Chondrocyte (in vitro differentiated cells): ENCODE measurements at regions not wholly inside any gene's neighbourhood (a gene's known extent, or its start where the extent isn't known, plus 50 kb on each side); places are given as distances from the start of the nearest gene placed in this dataset.
"Not testable (repeated sequence)": the region's sequence is repeated elsewhere in the genome, so short reads cannot be mapped to it uniquely, and the experiment has no call there.

ENCODE experiments used
- DNase-seq: peaks from one replicate; pipeline ENCODE4 v3.0.0; 2021; ENCODE audit warnings: mixed read lengths, low spot score
- H3K27ac Mint-ChIP-seq: one replicate; pipeline ENCODE4 v1.8.0; 2021; ENCODE audit warnings: mild to moderate bottlenecking, moderate library complexity, mixed read lengths; ENCODE audit not compliant: unreplicated experiment
- H3K27me3 Mint-ChIP-seq: 2 replicates; pipeline ENCODE4 v1.8.0; 2021; ENCODE audit warnings: low read depth, mixed read lengths
- H3K36me3 Mint-ChIP-seq: 2 replicates; pipeline ENCODE4 v1.8.0; 2021; ENCODE audit warnings: low read depth, mixed read lengths
- H3K4me1 Mint-ChIP-seq: 2 replicates; pipeline ENCODE4 v1.8.0; 2021; ENCODE audit warnings: low read depth, mild to moderate bottlenecking, mixed read lengths
- H3K4me3 Mint-ChIP-seq: one replicate; pipeline ENCODE4 v1.8.0; 2021; ENCODE audit warnings: mild to moderate bottlenecking, moderate library complexity, mixed read lengths; ENCODE audit not compliant: unreplicated experiment
- H3K9me3 Mint-ChIP-seq: 2 replicates; pipeline ENCODE4 v1.8.0; 2021; ENCODE audit warnings: low read depth, mixed read lengths
- TF ChIP-seq, protein P1 (sequence below): fragments of 200-600 bp; sonication (generic); IDR thresholded peaks from 2 replicates; pipeline ENCODE4 v1.5.0; 2021; ENCODE audit warnings: antibody characterized with exemption, mild to moderate bottlenecking, moderate library complexity

DNA sequence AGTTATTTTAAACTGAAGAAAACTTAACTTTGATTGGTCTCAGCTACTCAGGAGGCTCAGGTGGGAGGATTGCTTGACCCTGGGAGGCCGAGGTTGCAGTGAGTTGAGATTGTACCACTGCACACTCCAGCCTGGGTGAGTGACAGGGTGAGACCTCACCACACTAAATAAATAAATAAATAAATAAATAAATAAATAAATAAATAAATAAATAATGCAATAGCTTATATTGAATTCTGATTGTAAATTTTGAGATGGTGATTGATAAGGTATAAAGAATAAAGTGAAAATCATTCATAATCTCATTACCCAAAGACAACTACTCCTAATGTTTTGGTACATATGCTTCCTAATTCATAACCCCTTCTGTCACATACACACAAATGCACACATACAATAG, 58.1 kb downstream of the TUBA3C start:
- no peaks in the 10 kb centered on the region for H3K27me3 Mint-ChIP-seq
- H3K4me3 Mint-ChIP-seq, result no peak overlapping the region
- no peaks in the 10 kb centered on the region for H3K36me3 Mint-ChIP-seq
- DNase-seq, result no peak
- no peaks in the 10 kb centered on the region for H3K4me1 Mint-ChIP-seq
- H3K27ac Mint-ChIP-seq, result no peak overlapping the region
- H3K9me3 Mint-ChIP-seq, result peaks cover 58% of the 10 kb centered on the region
- TF ChIP-seq, protein P1, sequence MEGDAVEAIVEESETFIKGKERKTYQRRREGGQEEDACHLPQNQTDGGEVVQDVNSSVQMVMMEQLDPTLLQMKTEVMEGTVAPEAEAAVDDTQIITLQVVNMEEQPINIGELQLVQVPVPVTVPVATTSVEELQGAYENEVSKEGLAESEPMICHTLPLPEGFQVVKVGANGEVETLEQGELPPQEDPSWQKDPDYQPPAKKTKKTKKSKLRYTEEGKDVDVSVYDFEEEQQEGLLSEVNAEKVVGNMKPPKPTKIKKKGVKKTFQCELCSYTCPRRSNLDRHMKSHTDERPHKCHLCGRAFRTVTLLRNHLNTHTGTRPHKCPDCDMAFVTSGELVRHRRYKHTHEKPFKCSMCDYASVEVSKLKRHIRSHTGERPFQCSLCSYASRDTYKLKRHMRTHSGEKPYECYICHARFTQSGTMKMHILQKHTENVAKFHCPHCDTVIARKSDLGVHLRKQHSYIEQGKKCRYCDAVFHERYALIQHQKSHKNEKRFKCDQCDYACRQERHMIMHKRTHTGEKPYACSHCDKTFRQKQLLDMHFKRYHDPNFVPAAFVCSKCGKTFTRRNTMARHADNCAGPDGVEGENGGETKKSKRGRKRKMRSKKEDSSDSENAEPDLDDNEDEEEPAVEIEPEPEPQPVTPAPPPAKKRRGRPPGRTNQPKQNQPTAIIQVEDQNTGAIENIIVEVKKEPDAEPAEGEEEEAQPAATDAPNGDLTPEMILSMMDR, result no peak

DNA sequence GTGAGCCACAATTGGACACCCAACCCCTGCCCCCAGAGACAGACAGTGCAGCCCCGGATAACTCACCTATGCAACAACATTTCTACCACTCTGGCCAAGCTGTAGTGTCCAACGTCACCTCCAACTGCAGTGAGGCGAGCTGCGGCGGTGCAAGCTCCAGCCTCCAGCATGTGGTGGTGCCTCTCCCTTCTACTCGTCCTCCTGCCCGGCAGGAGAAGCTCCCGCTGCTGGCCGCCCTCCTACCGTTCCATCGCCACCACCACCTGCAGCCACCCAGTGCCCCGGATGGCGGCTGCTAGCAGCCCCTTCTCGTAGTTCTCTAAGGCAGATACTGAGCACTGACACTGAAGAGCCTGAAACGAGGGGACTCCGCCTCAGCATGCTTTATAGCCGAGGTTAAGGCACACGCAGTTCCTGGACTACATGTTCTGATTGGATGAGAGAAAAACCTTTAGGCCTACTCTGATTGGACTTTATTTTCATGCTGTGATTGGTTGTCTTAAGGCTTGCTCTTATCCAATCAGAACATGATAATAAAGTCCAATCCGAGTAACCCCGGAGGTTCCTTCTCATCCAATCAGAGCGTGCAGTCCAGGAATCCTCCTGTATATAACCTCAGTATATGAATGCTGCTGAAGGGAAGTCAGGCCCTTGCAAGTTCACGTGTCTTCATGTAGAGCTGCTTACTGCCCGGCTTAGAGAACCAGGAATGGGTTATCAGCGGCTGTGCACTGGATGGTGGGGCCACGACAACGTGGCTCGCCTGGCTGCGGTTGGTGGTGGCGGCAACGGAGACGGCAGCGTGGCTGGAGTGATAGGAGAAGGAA, 63.5 kb downstream of the TUBA3C start:
- H3K4me1 Mint-ChIP-seq, result no peaks in the 10 kb centered on the region
- H3K4me3 Mint-ChIP-seq, result no peak overlapping the region
- H3K9me3 Mint-ChIP-seq, result peaks cover 54% of the 10 kb centered on the region
- H3K27ac Mint-ChIP-seq, result no peak overlapping the region
- H3K36me3 Mint-ChIP-seq, result no peaks in the 10 kb centered on the region
- TF ChIP-seq, protein P1, result no peak
- H3K27me3 Mint-ChIP-seq, result no peaks in the 10 kb centered on the region
- no peak for DNase-seq

DNA sequence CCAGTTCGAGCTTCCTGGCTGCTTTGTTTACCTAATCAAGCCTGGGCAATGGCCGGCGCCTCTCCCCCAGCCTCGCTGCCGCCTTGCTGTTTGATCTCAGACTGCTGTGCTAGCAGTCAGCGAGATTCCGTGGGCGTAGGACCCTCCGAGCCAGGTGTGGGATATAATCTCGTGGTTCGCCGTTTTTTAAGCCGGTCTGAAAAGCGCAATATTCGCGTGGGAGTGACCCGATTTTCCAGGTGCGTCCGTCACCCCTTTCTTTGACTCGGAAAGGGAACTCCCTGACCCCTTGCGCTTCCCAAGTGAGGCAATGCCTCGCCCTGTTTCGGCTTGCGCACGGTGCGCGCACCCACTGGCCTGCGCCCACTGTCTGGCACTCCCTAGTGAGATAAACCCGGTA, 72.4 kb downstream of the TUBA3C start:
- H3K9me3 Mint-ChIP-seq, result peaks cover 29% of the 10 kb centered on the region
- DNase-seq, H3K4me1 Mint-ChIP-seq, H3K27me3 Mint-ChIP-seq, H3K4me3 Mint-ChIP-seq, H3K36me3 Mint-ChIP-seq, H3K27ac Mint-ChIP-seq: not testable (repeated sequence)

DNA sequence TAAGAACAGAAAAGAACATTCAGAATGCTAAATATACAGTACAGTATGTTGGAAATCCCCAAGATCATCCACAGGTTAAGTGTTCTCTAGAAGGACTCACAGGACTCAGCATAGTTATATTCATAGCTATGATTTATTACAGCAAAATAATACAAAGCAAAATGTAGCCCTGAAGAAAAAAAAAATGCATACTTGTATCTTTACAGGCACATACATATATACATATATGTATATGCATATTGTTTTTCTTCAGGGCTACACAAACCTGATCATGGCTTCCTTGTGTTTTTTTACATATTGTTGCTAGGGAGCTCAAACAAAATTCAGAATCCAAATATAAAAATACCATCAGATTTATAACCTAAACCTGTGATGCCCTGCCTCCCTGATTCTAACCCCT, 78.5 kb downstream of the TUBA3C start:
- TF ChIP-seq, protein P1, result no peak
- no peak overlapping the region for H3K4me3 Mint-ChIP-seq
- no peak for DNase-seq
- H3K27ac Mint-ChIP-seq, result no peak overlapping the region
- no peaks in the 10 kb centered on the region for H3K27me3 Mint-ChIP-seq
- H3K36me3 Mint-ChIP-seq, result no peaks in the 10 kb centered on the region
- peaks cover 28% of the 10 kb centered on the region for H3K9me3 Mint-ChIP-seq
- H3K4me1 Mint-ChIP-seq, result no peaks in the 10 kb centered on the region

DNA sequence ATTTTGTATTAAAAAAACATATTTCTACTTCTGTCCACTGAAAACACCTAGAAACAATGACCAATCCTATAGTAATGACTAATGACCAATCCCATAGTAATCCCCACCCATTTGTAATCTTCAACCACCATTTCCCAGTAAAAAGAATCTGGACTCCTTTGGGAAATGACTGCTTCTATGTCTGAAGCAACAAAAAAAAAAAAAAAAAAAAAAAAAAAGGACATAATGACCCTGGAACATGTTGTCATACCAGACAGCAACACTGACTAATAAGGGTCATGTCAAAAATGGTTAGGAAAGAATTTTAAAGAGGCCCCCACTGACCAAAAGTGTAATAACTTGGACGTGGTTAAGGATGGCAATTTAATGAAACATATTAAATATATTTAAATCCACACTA, 88.3 kb downstream of the TUBA3C start:
- TF ChIP-seq, protein P1, result no peak
- Mint-ChIP-seq H3K27me3 (no peaks in the 10 kb centered on the region), H3K36me3 (no peaks in the 10 kb centered on the region), H3K27ac (no peak overlapping the region), H3K9me3 (peaks cover 61% of the 10 kb centered on the region), H3K4me3 (no peak overlapping the region), H3K4me1 (no peaks in the 10 kb centered on the region)
- no peak for DNase-seq

DNA sequence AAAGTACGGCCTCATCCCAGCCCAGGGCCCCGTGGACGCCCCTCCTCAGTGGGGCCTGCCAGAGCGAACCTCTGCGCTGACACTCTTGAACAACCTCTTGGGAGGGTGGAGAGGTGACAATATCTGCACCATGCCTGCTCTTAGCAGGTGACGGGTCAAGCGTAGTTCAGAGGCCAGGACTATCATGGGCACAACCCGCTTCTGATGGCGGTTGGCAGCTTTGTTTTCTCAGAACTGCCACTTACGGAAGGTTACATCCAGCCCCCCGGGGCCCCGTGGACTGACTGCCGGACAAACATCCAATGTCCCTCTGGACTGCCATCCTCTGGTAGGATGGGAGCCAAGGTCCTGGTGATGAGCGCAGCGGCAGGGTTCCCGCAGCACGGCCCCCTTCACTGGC, 91.1 kb downstream of the TUBA3C start:
- no peaks in the 10 kb centered on the region for H3K4me1 Mint-ChIP-seq
- peaks cover 57% of the 10 kb centered on the region for H3K9me3 Mint-ChIP-seq
- H3K27ac Mint-ChIP-seq, result no peak overlapping the region
- DNase-seq, result no peak
- no peaks in the 10 kb centered on the region for H3K36me3 Mint-ChIP-seq
- no peaks in the 10 kb centered on the region for H3K27me3 Mint-ChIP-seq
- no peak overlapping the region for H3K4me3 Mint-ChIP-seq
- TF ChIP-seq, protein P1, result no peak
